ENCODE measurements at regions not wholly inside any gene's neighbourhood (a gene's known extent, or its start where the extent isn't known, plus 50 kb on each side); places are given as distances from the start of the nearest gene placed in this dataset.

- TF ChIP-seq CTCF (IDR thresholded peaks at IDR 0.05) (no peak), POLR2A (IDR thresholded peaks at IDR 0.05) (no peak)
Observed at GRCh38 chr14:101007765-101008164, 104.2 kb upstream of the RTL1 start.

Measured in vagina (tissue), 2 donors.